ENCODE measurements at regions not wholly inside any gene's neighbourhood (a gene's known extent, or its start where the extent isn't known, plus 50 kb on each side); places are given as distances from the start of the nearest gene placed in this dataset.

DNA sequence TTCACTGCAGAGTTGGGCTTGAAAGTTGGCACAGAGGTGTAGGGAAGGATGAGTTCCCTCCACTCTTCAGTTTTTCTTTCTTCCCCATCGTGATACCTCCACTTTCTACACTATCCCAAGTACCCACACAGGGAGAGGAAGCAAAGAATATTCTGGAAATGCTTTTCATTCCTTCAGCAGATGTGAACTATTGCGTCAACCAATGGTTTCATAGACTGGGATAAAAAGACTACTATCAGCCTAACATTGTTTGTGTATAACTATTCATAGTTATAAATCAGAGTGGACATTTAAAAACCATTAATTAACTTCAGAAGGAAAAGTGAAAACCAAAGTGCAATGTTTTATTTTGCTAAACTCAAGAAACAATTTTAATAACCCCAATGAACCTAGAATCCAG lies 63.6 kb upstream of the MAMDC2 start:
- Histone ChIP-seq H3K27ac (no peak overlapping the region), H3K4me1 (no peaks in the 10 kb centered on the region), H3K4me3 (no peak overlapping the region), H3K9me3 (no peaks in the 10 kb centered on the region), H3K27me3 (no peaks in the 10 kb centered on the region), H3K36me3 (no peaks in the 10 kb centered on the region)
- 72% methylated on average over 2 of the region's 2 CpGs for WGBS
- TF ChIP-seq EP300 (IDR thresholded peaks at IDR 0.05) (no peak), POLR2AphosphoS5 (IDR thresholded peaks at IDR 0.05) (no peak), POLR2A (IDR thresholded peaks at IDR 0.05) (no peak)
- TF ChIP-seq, protein P1, sequence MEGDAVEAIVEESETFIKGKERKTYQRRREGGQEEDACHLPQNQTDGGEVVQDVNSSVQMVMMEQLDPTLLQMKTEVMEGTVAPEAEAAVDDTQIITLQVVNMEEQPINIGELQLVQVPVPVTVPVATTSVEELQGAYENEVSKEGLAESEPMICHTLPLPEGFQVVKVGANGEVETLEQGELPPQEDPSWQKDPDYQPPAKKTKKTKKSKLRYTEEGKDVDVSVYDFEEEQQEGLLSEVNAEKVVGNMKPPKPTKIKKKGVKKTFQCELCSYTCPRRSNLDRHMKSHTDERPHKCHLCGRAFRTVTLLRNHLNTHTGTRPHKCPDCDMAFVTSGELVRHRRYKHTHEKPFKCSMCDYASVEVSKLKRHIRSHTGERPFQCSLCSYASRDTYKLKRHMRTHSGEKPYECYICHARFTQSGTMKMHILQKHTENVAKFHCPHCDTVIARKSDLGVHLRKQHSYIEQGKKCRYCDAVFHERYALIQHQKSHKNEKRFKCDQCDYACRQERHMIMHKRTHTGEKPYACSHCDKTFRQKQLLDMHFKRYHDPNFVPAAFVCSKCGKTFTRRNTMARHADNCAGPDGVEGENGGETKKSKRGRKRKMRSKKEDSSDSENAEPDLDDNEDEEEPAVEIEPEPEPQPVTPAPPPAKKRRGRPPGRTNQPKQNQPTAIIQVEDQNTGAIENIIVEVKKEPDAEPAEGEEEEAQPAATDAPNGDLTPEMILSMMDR (IDR thresholded peaks at IDR 0.05) = no peak
- DNase-seq (ENCODE audit: low spot score in 2 of 2) = no peak

DNA sequence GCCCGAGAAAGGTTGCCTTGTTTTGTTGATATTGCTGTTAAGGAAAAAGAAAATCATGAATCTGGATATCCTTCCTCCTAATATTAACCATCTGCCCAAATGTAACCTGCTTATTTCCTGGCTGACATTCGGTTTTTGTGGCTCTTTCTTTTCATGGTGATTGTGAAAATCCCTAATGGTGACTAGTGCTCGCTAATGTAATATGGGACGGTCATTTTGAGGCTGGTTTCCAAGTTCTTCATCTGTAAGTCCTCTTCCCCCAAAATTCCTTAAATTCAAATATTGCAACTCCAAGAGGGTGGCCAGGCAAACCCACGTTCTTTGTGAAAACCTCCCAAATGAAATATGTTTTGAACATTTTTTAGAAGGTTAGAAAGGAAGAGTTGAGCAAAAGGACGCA lies 63.1 kb upstream of the MAMDC2 start:
- Histone ChIP-seq H3K27ac (no peak overlapping the region), H3K36me3 (no peaks in the 10 kb centered on the region), H3K4me1 (no peaks in the 10 kb centered on the region), H3K4me3 (no peak overlapping the region), H3K9me3 (no peaks in the 10 kb centered on the region), H3K27me3 (no peaks in the 10 kb centered on the region)
- 71% methylated on average over 6 of the region's 6 CpGs for WGBS
- DNase-seq (ENCODE audit: low spot score in 2 of 2) = no peak
- no peak for TF ChIP-seq EP300 (IDR thresholded peaks at IDR 0.05)
- no peak for TF ChIP-seq POLR2AphosphoS5 (IDR thresholded peaks at IDR 0.05)
- TF ChIP-seq POLR2A (IDR thresholded peaks at IDR 0.05) = no peak
- TF ChIP-seq, protein P1 (IDR thresholded peaks at IDR 0.05) = no peak

DNA sequence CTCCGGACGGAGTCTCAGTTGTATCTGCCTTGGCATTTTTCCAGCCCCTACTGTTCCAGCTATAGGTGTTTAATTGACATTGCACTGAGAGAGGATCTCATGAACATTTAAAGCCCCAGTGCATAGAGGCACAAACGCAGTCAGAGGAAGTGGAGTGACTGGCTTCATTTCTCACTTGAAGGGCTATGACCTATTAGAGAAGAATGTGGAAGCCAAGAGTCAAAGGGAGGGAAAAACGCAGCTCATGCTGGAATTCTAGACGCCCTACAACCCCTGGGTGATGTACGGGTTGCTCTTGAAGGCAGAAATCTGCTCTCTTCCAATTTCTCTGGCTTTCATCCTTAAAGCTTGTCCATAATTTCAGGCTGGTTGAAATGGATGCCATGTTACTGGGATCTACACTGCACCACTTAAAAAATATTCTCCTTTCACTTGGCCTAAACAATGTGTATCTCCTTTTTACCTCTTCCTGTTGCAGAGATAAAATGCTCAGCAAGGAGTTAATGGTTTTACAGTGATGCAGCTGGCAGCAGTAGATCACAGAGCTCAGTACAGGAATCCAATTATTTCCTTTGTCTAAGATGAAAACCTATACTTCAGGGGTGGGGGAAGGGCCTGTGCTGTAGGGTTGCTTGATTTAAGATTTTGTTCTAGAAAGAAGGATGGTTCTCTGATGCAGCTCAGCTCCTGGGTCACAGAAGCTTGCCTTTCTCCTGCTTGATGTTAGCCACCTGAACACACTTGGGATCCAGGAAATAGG lies 61.8 kb upstream of the MAMDC2 start:
- WGBS = 75% methylated on average over 6 of the region's 6 CpGs
- no peaks in the 10 kb centered on the region for H3K36me3 ChIP-seq
- no peaks in the 10 kb centered on the region for H3K27me3 ChIP-seq
- no peak overlapping the region for H3K27ac ChIP-seq
- H3K4me1 ChIP-seq = no peaks in the 10 kb centered on the region
- no peak overlapping the region for H3K4me3 ChIP-seq
- H3K9me3 ChIP-seq = no peaks in the 10 kb centered on the region
- DNase-seq (ENCODE audit: low spot score in 2 of 2) = no peak
- TF ChIP-seq, protein P1 (IDR thresholded peaks at IDR 0.05) = no peak
- TF ChIP-seq EP300 (IDR thresholded peaks at IDR 0.05) = no peak
- no peak for TF ChIP-seq POLR2A (IDR thresholded peaks at IDR 0.05)
- TF ChIP-seq POLR2AphosphoS5 (IDR thresholded peaks at IDR 0.05) = no peak

DNA sequence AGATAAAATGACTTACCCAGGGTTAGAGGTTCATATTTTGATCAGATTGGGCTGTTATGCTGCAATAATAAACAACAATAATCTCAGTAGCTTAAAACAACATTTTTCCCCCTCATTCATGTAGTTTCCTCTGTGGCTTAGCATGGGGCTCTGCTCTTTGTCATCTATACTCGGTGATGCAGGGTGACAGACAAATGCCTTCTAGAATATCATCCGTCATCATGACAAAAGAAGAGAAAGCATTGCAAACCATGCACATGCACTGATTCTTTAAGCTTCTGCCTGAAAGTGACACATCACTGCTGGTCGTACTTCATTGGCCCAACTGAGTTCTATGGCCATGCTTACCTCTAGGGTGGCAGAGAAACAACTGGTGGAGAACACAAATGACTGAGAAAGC lies 58.8 kb upstream of the MAMDC2 start:
- Histone ChIP-seq H3K27ac (no peak overlapping the region), H3K4me1 (no peaks in the 10 kb centered on the region), H3K9me3 (no peaks in the 10 kb centered on the region), H3K36me3 (no peaks in the 10 kb centered on the region), H3K4me3 (no peak overlapping the region), H3K27me3 (no peaks in the 10 kb centered on the region)
- WGBS = 86% methylated on average over 3 of the region's 3 CpGs
- no peak for TF ChIP-seq POLR2AphosphoS5 (IDR thresholded peaks at IDR 0.05)
- TF ChIP-seq EP300 (IDR thresholded peaks at IDR 0.05) = no peak
- TF ChIP-seq POLR2A (IDR thresholded peaks at IDR 0.05) = no peak
- TF ChIP-seq, protein P1 (IDR thresholded peaks at IDR 0.05) = no peak
- no peak for DNase-seq (ENCODE audit: low spot score in 2 of 2)

DNA sequence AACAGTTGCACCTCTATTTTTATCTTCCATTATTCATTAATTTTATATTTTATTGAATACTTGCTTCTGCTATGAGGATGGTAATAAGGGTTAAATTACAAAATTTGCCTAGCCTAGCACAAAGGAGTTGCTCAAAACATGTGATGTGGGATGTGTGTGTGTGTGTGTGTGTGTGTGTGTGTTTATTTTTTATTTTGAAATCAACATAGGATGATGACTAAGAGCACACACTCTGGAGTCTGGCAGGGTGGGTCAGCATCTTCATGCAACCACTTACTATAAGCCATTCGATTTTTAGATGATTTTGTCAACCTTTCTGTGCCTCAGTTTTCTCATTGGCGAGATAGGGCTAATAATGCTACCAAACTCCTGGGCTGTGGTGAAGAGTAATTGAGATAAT lies 57.7 kb upstream of the MAMDC2 start:
- Histone ChIP-seq H3K4me3 (no peak overlapping the region), H3K27ac (no peak overlapping the region), H3K9me3 (no peaks in the 10 kb centered on the region), H3K27me3 (no peaks in the 10 kb centered on the region), H3K36me3 (no peaks in the 10 kb centered on the region), H3K4me1 (no peaks in the 10 kb centered on the region)
- 96% methylated on average over 2 of the region's 2 CpGs for WGBS
- no peak for DNase-seq (ENCODE audit: low spot score in 2 of 2)
- TF ChIP-seq, protein P1 (IDR thresholded peaks at IDR 0.05) = no peak
- TF ChIP-seq POLR2A (IDR thresholded peaks at IDR 0.05) (no peak), EP300 (IDR thresholded peaks at IDR 0.05) (no peak), POLR2AphosphoS5 (IDR thresholded peaks at IDR 0.05) (no peak)

All from suprapubic skin (tissue), 4 donors.